Activated T-cell treated with anti-CD3 and anti-CD28 coated beads, Interleukin-2, amount 50 U/mL, for 4 hours (primary cell): ENCODE measurements at regions not wholly inside any gene's neighbourhood (a gene's known extent, or its start where the extent isn't known, plus 50 kb on each side); places are given as distances from the start of the nearest gene placed in this dataset.

Experiments used
- ATAC-seq, 2 donors: fragments of 200-7000 bp; cut with Tn5 transposase; one replicate each; pipeline ENCODE4 v1.10.0; 2021
- DNase-seq: peaks from one replicate; pipeline ENCODE4 v3.0.0-alpha.2; 2020
- H3K27me3 Mint-ChIP-seq: one replicate; pipeline ENCODE4 v1.8.0; 2021; ENCODE audit warnings: low read depth, mixed read lengths
- H3K36me3 Mint-ChIP-seq: one replicate; pipeline ENCODE4 v1.8.0; 2022; ENCODE audit warnings: mixed read lengths; ENCODE audit not compliant: insufficient read depth
- H3K4me1 Mint-ChIP-seq: one replicate; pipeline ENCODE4 v1.8.0; 2021; ENCODE audit warnings: low read depth, mixed read lengths
- H3K4me3 Mint-ChIP-seq: one replicate; pipeline ENCODE4 v1.8.0; 2021; ENCODE audit warnings: mild to moderate bottlenecking, moderate library complexity, mixed read lengths
- H3K9me3 Mint-ChIP-seq: one replicate; pipeline ENCODE4 v1.8.0; 2021; ENCODE audit warnings: mixed read lengths

DNA sequence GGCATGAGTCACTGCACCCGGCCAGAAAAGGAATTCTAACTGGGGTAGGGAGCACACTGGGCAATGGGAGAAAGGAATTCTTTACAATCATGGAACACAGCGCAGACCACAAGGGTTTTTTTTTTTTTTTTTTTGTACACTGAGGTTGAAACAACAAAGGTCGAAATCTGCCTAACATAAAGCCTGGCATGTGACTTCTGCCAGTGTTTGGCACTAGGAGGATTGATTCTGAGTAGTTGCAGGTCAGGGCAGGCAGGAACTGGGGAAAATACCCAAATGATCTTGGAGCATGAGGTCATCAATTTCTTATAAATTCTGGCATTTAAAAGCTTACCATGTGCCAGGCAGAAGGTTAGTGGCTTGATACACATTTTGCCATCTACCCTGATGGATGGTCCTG, 202.0 kb upstream of the SNX19 start:
- no peak for DNase-seq
- no peak for ATAC-seq
- H3K9me3 Mint-ChIP-seq = peaks cover under 1% of the 10 kb centered on the region
- no peak overlapping the region for H3K4me3 Mint-ChIP-seq
- no peaks in the 10 kb centered on the region for H3K4me1 Mint-ChIP-seq
- H3K27me3 Mint-ChIP-seq = no peaks in the 10 kb centered on the region
- H3K36me3 Mint-ChIP-seq = no peaks in the 10 kb centered on the region

- Mint-ChIP-seq H3K4me1 (no peaks in the 10 kb centered on the region), H3K36me3 (no peaks in the 10 kb centered on the region), H3K27me3 (no peaks in the 10 kb centered on the region), H3K9me3 (peaks cover 18% of the 10 kb centered on the region), H3K4me3 (no peak overlapping the region)
- DNase-seq (no peak), ATAC-seq (no peak)
Measured at GRCh38 chr11:131121426-131122333, 205.4 kb upstream of the SNX19 start.

DNA sequence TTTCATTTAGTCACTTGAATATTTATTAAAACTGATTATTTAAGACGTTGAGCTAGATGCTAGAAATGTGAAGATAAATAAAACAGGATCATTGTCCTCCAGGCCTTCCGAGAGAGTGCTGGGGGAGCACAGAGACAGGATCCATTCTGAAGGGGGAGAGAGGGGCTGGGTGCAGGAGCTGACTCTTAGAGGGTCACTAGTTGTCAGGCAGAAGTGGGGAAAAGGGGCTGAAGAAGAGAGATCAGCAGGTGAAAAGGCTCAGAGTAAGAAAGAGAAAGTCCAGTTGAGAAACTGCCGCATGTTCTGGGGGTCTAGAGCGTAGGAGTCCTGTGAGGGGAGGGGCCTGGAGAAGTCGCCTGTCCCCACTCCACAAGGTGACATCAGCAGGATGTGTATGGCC, 206.2 kb upstream of the SNX19 start:
- H3K9me3 Mint-ChIP-seq = peaks cover 22% of the 10 kb centered on the region
- H3K4me1 Mint-ChIP-seq = no peaks in the 10 kb centered on the region
- DNase-seq = no peak
- ATAC-seq = no peak
- no peak overlapping the region for H3K4me3 Mint-ChIP-seq
- H3K27me3 Mint-ChIP-seq = no peaks in the 10 kb centered on the region
- H3K36me3 Mint-ChIP-seq = no peaks in the 10 kb centered on the region

DNA sequence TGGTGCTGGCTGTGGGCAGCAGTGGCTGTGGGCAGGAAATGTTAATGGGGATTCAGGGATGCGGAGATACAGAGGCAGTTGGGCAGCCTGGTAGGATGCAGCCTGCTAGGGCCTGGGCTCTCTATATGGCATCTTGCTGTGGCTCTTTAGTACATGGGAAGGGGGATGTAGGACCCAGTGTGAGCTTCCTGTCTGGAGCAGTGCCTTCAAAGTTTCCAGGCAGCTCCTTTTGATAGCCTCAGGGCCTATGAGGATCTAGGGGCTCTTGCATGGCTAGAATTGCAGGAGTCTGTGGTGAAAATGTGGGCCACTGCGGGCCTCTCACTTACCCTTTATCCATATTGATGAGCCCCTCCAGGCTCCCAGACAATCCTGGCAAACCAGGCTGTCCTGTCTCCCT, 213.2 kb upstream of the SNX19 start:
- DNase-seq (no peak), ATAC-seq (no peak)
- no peaks in the 10 kb centered on the region for H3K36me3 Mint-ChIP-seq
- peaks cover 24% of the 10 kb centered on the region for H3K9me3 Mint-ChIP-seq
- no peak overlapping the region for H3K4me3 Mint-ChIP-seq
- H3K27me3 Mint-ChIP-seq = no peaks in the 10 kb centered on the region
- no peaks in the 10 kb centered on the region for H3K4me1 Mint-ChIP-seq

DNA sequence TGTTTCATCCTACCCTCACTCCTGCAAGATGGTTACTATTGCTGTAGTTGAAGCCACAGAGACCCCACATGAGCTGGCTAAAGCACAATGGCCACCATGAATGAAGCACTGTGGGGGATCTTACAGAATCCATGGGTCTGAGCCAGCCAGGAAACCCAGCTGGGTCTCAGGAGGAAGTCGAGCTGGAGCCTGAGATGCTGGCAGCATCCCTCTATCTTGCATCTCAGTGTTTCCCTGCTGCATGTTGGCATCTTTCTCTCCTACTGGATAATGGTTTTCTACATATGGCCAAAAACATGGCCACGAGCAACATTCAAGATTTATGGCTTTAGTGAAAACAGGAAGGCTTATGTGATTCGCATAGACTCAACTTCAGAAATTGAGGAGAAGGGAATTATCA, 219.3 kb upstream of the SNX19 start:
- no peaks in the 10 kb centered on the region for H3K4me1 Mint-ChIP-seq
- ATAC-seq (no peak), DNase-seq (no peak)
- H3K4me3 Mint-ChIP-seq = no peak overlapping the region
- H3K36me3 Mint-ChIP-seq = no peaks in the 10 kb centered on the region
- peaks cover 6% of the 10 kb centered on the region for H3K9me3 Mint-ChIP-seq
- no peaks in the 10 kb centered on the region for H3K27me3 Mint-ChIP-seq

DNA sequence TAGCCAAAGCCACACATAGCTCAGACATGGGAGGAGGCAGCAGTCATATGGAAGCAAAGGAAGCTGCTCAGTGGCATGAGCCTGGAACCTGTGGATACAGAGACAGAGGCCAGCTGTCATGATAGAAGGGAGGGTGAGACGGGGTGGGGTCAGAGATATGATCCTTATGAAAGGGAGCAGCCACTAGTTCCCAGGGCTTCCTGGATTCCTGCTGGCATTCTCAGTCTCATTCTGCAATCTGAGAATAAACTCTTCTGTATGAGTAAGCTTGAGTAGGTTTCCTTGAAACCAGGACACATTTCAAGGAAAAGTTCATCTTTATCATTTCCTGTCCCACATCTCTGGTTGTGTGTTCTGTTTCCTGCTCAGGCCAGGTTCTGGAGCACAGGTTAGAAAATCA, 220.2 kb upstream of the SNX19 start:
- DNase-seq = no peak
- peaks cover 6% of the 10 kb centered on the region for H3K9me3 Mint-ChIP-seq

GRCh38 chr11:131137046-131137445, 220.8 kb upstream of the SNX19 start:
- no peaks in the 10 kb centered on the region for H3K4me1 Mint-ChIP-seq
- DNase-seq (no peak), ATAC-seq (no peak)
- no peak overlapping the region for H3K4me3 Mint-ChIP-seq
- no peaks in the 10 kb centered on the region for H3K36me3 Mint-ChIP-seq
- H3K9me3 Mint-ChIP-seq = peaks cover 4% of the 10 kb centered on the region
- H3K27me3 Mint-ChIP-seq = no peaks in the 10 kb centered on the region

More for the DNA sequence above, 220.2 kb upstream of the SNX19 start:
- Mint-ChIP-seq H3K4me3 (no peak overlapping the region), H3K4me1 (no peaks in the 10 kb centered on the region), H3K27me3 (no peaks in the 10 kb centered on the region), H3K36me3 (no peaks in the 10 kb centered on the region)
- ATAC-seq = no peak

GRCh38 chr11:131138731-131139130, 222.5 kb upstream of the SNX19 start:
- DNase-seq (no peak), ATAC-seq (no peak)
- no peaks in the 10 kb centered on the region for H3K27me3 Mint-ChIP-seq
- H3K36me3 Mint-ChIP-seq = no peaks in the 10 kb centered on the region
- no peaks in the 10 kb centered on the region for H3K4me1 Mint-ChIP-seq
- no peak overlapping the region for H3K4me3 Mint-ChIP-seq
- H3K9me3 Mint-ChIP-seq = no peaks in the 10 kb centered on the region

DNA sequence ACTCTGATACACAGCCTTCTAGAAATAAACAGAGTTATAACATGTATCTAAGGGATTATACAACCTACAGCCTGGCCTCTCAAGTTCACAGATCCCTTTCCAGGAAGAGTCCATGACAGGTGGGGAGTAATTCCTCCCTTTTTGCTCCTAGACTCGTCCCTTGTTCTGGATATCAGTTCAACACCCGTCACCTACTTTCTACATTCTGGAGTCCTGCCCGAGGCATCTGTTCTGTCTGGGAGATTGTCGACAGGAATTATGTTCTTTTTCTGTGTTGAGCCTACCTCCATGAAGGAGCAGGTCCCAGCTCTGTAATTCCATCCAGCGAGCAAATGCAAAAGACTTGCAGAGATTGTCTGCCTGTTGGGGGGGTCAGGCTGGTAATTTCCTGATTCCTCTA, 224.6 kb upstream of the NTM start:
- H3K36me3 Mint-ChIP-seq = no peaks in the 10 kb centered on the region
- no peak overlapping the region for H3K4me3 Mint-ChIP-seq
- ATAC-seq (no peak), DNase-seq (no peak)
- H3K9me3 Mint-ChIP-seq = no peaks in the 10 kb centered on the region
- no peaks in the 10 kb centered on the region for H3K27me3 Mint-ChIP-seq
- H3K4me1 Mint-ChIP-seq = no peaks in the 10 kb centered on the region

- Mint-ChIP-seq H3K4me1 (no peaks in the 10 kb centered on the region), H3K9me3 (no peaks in the 10 kb centered on the region), H3K27me3 (no peaks in the 10 kb centered on the region), H3K36me3 (no peaks in the 10 kb centered on the region), H3K4me3 (no peak overlapping the region)
- no peak for ATAC-seq
- no peak for DNase-seq
Measured at GRCh38 chr11:131146827-131147490, 223.5 kb upstream of the NTM start.

DNA sequence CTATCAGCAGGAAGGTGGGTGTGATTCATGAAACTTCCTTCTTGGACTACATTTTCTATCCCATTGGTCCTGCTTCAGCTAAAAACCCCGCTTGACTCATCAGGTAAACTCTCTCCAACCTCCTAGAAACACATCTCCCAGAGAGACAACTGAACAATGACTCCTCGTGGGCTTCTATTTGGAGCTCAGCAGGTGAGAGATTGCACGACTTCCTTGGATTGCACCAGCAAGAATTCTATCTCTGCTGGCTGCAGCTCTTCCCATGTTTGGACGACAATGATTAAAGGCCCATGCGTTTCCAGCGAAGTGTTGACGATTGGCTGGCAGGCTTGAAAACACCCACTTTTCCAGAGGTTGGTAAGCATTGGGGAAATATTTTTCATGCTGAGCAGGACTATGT, 216.1 kb upstream of the NTM start:
- DNase-seq = no peak
- Mint-ChIP-seq H3K9me3 (no peaks in the 10 kb centered on the region), H3K27me3 (no peaks in the 10 kb centered on the region), H3K4me1 (no peaks in the 10 kb centered on the region), H3K4me3 (no peak overlapping the region), H3K36me3 (no peaks in the 10 kb centered on the region)
- ATAC-seq = no peak

DNA sequence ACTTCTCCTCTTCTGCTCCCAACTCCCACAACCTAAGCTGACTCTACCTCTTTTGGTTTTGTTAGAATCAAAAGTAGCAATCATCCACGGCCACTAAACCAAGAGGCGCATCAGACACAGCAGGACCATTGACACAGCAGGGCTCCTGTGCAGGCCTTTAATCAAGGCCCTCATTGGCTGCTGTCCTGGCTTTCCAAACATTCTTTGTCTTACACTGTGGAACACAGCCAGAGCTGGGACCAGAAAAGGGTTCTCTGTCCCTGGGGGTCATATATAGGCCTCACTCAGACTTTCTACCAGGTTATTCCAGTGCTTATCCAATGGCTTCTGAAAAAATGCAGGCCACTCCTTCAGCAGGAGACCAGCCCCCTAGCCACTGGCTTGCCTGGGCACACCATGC, 212.7 kb upstream of the NTM start:
- DNase-seq (no peak), ATAC-seq (no peak)
- Mint-ChIP-seq H3K27me3 (no peaks in the 10 kb centered on the region), H3K36me3 (no peaks in the 10 kb centered on the region), H3K4me3 (no peak overlapping the region), H3K9me3 (no peaks in the 10 kb centered on the region), H3K4me1 (no peaks in the 10 kb centered on the region)

DNA sequence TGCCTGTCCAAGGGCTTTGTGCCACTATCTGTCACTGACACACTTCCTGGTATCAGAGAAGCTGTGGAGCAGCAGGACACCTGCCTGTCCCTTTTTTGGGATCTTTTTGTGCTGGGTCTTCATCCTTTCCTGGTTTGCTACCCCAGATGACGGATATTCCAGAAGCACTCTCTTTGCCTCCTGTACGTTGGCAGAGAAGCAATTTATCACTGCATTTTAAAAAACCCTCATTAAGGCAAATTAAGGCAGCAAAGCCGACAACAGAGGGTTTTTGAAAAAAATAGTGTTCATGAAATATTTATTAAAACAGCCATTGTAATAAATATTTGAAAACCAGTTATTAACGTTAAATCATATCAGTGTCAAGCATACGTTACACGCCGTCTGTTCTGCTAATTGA, 209.6 kb upstream of the NTM start:
- DNase-seq (no peak), ATAC-seq (no peak)
- Mint-ChIP-seq H3K36me3 (no peaks in the 10 kb centered on the region), H3K4me1 (no peaks in the 10 kb centered on the region), H3K27me3 (no peaks in the 10 kb centered on the region), H3K9me3 (no peaks in the 10 kb centered on the region), H3K4me3 (no peak overlapping the region)

GRCh38 chr11:131163613-131164012, 206.8 kb upstream of the NTM start:
- H3K27me3 Mint-ChIP-seq = no peaks in the 10 kb centered on the region
- H3K4me1 Mint-ChIP-seq = no peaks in the 10 kb centered on the region
- H3K9me3 Mint-ChIP-seq = no peaks in the 10 kb centered on the region

GRCh38 chr11:131165036-131165435, 205.4 kb upstream of the NTM start:
- ATAC-seq (no peak), DNase-seq (no peak)
- no peaks in the 10 kb centered on the region for H3K9me3 Mint-ChIP-seq
- no peaks in the 10 kb centered on the region for H3K27me3 Mint-ChIP-seq
- H3K4me3 Mint-ChIP-seq = no peak overlapping the region
- H3K4me1 Mint-ChIP-seq = no peaks in the 10 kb centered on the region
- no peaks in the 10 kb centered on the region for H3K36me3 Mint-ChIP-seq

More at GRCh38 chr11:131163613-131164012, 206.8 kb upstream of the NTM start:
- Mint-ChIP-seq H3K36me3 (no peaks in the 10 kb centered on the region), H3K4me3 (no peak overlapping the region)
- DNase-seq (no peak), ATAC-seq (no peak)
